ENCODE measurements at regions not wholly inside any gene's neighbourhood (a gene's known extent, or its start where the extent isn't known, plus 50 kb on each side); places are given as distances from the start of the nearest gene placed in this dataset.

DNA sequence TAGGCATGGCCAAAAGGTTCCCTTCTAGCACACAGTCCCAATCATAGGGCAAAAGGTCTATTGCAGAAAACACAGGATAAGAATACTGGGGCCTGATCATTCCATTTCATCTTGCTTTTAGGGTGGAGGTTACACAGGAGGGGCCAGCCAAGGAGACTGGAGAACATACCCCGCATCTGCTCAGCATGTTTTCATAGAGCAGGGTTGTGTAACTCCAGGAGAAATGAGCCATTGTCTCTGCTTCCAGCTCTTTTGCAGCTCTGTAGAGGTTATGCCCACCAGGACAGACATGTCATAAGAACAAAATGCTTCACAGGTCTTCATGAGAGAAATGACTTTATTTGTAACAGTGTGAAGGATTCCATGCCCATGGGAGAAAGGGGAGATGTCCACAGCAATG lies 742.8 kb downstream of the DACH1 start:
- Histone ChIP-seq H3K27ac (ENCODE audit: low read depth, low read length) (no peak overlapping the region), H3K9me3 (ENCODE audit: low read length) (no peaks in the 10 kb centered on the region), H3K36me3 (ENCODE audit: insufficient read depth, low read length) (no peaks in the 10 kb centered on the region), H3K27me3 (ENCODE audit: control insufficient read depth in 1 of 2, insufficient read depth in 2 of 2, low read length in 2 of 2) (no peaks in the 10 kb centered on the region), H3K4me3 (ENCODE audit: low read depth in 1 of 2, low read length in 2 of 2) (no peak overlapping the region), H3K4me1 (ENCODE audit: insufficient read depth, low read length) (no peaks in the 10 kb centered on the region), H3K9ac (ENCODE audit: low read length) (no peak overlapping the region)

DNA sequence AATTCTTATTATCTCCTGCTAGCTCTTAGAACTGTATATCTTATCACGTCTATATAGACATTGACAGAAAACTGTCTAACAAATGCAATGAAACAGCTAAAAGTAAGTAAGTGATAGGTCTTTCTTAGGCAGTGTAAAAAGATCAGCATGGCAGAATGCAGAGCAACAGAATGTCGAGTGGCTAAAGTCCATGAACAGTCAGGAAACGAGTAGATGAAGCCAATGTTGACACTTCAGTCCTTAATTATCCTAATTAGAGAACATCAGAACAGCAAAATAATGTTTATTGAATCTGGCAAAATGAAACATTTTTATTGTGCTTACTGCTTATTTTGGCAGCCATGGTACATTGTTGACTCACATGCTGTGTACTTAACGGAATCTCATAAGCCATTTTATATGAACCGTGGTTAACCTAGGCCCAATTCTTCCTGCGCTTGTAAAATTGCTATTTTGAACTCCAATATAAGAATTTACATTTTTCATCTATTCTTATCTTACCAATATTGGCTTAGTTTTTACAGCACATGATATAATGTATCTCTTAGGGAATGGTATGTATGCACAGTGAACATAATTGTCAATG lies 748.1 kb downstream of the DACH1 start:
- no peak overlapping the region for H3K27ac ChIP-seq (ENCODE audit: low read depth, low read length)
- H3K4me3 ChIP-seq (ENCODE audit: low read depth in 1 of 2, low read length in 2 of 2) = no peak overlapping the region
- no peaks in the 10 kb centered on the region for H3K27me3 ChIP-seq (ENCODE audit: control insufficient read depth in 1 of 2, insufficient read depth in 2 of 2, low read length in 2 of 2)
- no peaks in the 10 kb centered on the region for H3K9me3 ChIP-seq (ENCODE audit: low read length)
- no peak overlapping the region for H3K9ac ChIP-seq (ENCODE audit: low read length)
- H3K36me3 ChIP-seq (ENCODE audit: insufficient read depth, low read length) = no peaks in the 10 kb centered on the region
- no peaks in the 10 kb centered on the region for H3K4me1 ChIP-seq (ENCODE audit: insufficient read depth, low read length)

DNA sequence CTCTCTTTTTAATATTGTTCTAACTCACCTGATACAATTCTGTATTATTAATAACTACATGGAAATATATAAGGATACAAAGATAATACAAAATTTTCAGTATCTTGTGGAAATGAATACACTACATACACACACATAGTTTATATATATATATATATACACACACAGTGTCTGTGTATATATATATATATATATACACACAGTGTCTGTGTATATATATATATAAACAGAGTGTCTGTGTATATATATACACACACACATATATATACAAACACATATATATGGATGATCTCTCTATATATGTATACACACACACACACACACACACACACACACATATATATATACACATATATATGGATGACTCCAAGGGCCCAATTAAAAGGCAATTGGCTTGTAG lies 749.1 kb downstream of the DACH1 start:
- no peak overlapping the region for H3K9ac ChIP-seq (ENCODE audit: low read length)
- no peak overlapping the region for H3K4me3 ChIP-seq (ENCODE audit: low read depth in 1 of 2, low read length in 2 of 2)
- H3K4me1 ChIP-seq (ENCODE audit: insufficient read depth, low read length) = no peaks in the 10 kb centered on the region
- H3K27me3 ChIP-seq (ENCODE audit: control insufficient read depth in 1 of 2, insufficient read depth in 2 of 2, low read length in 2 of 2) = no peaks in the 10 kb centered on the region
- H3K36me3 ChIP-seq (ENCODE audit: insufficient read depth, low read length) = no peaks in the 10 kb centered on the region
- H3K9me3 ChIP-seq (ENCODE audit: low read length) = no peaks in the 10 kb centered on the region
- H3K27ac ChIP-seq (ENCODE audit: low read depth, low read length) = no peak overlapping the region

DNA sequence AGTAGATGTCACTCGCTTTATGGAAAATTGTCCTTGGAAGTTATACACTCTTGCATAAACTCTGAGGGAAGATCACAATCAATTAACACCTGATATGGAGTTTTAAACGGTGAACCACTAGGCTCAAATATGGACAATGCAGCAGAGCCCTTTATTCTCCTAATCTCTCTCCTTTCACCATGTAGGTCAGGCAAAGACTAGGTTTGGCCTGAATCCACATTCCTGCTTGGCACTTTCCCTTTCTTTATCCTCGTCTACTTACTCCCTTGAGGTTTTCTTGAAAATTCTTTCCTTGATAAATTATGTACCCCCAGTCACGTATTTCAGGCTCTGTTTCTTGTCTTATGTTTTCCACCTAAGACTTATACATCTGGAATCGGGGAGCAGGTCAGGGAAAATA lies 751.7 kb downstream of the DACH1 start:
- Histone ChIP-seq H3K9ac (ENCODE audit: low read length) (no peak overlapping the region), H3K4me3 (ENCODE audit: low read depth in 1 of 2, low read length in 2 of 2) (no peak overlapping the region), H3K27me3 (ENCODE audit: control insufficient read depth in 1 of 2, insufficient read depth in 2 of 2, low read length in 2 of 2) (no peaks in the 10 kb centered on the region), H3K4me1 (ENCODE audit: insufficient read depth, low read length) (no peaks in the 10 kb centered on the region), H3K27ac (ENCODE audit: low read depth, low read length) (no peak overlapping the region), H3K36me3 (ENCODE audit: insufficient read depth, low read length) (no peaks in the 10 kb centered on the region), H3K9me3 (ENCODE audit: low read length) (no peaks in the 10 kb centered on the region)

DNA sequence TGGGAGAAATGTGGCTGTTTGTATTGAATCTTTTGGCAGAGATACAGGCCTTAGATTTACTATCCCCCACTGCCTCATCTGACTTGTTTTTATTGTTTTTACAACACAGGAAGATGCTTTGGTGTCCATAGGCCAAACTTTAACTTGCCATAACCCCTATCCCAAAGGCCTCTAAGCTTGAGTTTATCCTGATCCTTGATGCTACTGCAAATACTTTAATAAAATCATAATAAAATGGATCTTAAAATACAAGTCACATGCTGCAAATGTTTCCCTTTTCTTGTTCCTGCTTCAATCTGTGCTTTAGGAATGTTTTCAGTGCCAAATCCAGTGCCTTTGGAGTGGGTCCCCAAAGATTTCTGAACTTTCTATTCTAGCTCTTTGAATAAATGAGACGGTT lies 770.6 kb downstream of the DACH1 start:
- Histone ChIP-seq H3K4me3 (ENCODE audit: low read depth in 1 of 2, low read length in 2 of 2) (no peak overlapping the region), H3K9me3 (ENCODE audit: low read length) (no peaks in the 10 kb centered on the region), H3K36me3 (ENCODE audit: insufficient read depth, low read length) (no peaks in the 10 kb centered on the region), H3K4me1 (ENCODE audit: insufficient read depth, low read length) (no peaks in the 10 kb centered on the region), H3K27me3 (ENCODE audit: control insufficient read depth in 1 of 2, insufficient read depth in 2 of 2, low read length in 2 of 2) (no peaks in the 10 kb centered on the region), H3K9ac (ENCODE audit: low read length) (no peak overlapping the region), H3K27ac (ENCODE audit: low read depth, low read length) (no peak overlapping the region)

DNA sequence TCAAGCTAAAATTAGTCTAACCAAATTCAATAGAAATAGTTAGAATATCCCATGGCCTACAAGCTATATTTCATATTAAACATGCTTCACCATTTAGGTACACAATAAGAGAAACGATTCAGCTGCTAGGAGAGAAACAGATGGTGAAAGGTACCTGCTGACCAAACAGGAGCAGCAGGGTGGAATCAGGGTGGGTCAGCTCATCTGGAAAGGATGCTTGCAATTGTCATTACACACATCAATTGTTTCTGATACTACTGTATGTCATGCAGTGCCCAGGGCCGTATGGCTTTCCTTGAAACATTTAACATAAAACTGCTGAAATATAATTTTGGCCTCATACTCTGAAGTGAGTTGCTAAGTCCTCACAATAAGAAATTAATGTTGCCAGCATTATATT lies 776.0 kb downstream of the DACH1 start:
- no peaks in the 10 kb centered on the region for H3K36me3 ChIP-seq (ENCODE audit: insufficient read depth, low read length)
- no peaks in the 10 kb centered on the region for H3K4me1 ChIP-seq (ENCODE audit: insufficient read depth, low read length)
- H3K27ac ChIP-seq (ENCODE audit: low read depth, low read length) = no peak overlapping the region
- no peak overlapping the region for H3K9ac ChIP-seq (ENCODE audit: low read length)
- H3K9me3 ChIP-seq (ENCODE audit: low read length) = no peaks in the 10 kb centered on the region
- H3K27me3 ChIP-seq (ENCODE audit: control insufficient read depth in 1 of 2, insufficient read depth in 2 of 2, low read length in 2 of 2) = no peaks in the 10 kb centered on the region
- H3K4me3 ChIP-seq (ENCODE audit: low read depth in 1 of 2, low read length in 2 of 2) = no peak overlapping the region

DNA sequence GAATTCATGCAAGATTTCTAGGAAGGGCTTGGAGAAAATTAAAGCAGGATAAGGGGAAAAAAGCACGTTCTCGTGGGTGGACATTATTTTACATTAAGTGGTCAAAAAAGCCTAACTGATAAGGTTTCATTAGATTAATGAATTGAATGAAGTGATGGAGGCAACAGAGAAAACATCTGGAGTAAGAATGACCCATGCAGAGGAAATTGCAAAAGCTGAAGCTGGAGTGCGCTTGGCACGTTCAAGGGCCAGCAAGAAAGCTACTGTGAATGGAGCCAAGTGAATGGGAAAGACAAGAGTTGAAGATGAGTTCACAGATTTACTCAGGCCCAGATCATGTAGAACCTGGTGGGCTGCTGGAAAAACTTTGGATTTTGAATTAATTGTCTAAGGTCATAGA lies 777.9 kb downstream of the DACH1 start:
- no peaks in the 10 kb centered on the region for H3K9me3 ChIP-seq (ENCODE audit: low read length)
- H3K4me1 ChIP-seq (ENCODE audit: insufficient read depth, low read length) = no peaks in the 10 kb centered on the region
- H3K27me3 ChIP-seq (ENCODE audit: control insufficient read depth in 1 of 2, insufficient read depth in 2 of 2, low read length in 2 of 2) = no peaks in the 10 kb centered on the region
- H3K36me3 ChIP-seq (ENCODE audit: insufficient read depth, low read length) = no peaks in the 10 kb centered on the region
- H3K9ac ChIP-seq (ENCODE audit: low read length) = no peak overlapping the region
- H3K27ac ChIP-seq (ENCODE audit: low read depth, low read length) = no peak overlapping the region
- H3K4me3 ChIP-seq (ENCODE audit: low read depth in 1 of 2, low read length in 2 of 2) = no peak overlapping the region

DNA sequence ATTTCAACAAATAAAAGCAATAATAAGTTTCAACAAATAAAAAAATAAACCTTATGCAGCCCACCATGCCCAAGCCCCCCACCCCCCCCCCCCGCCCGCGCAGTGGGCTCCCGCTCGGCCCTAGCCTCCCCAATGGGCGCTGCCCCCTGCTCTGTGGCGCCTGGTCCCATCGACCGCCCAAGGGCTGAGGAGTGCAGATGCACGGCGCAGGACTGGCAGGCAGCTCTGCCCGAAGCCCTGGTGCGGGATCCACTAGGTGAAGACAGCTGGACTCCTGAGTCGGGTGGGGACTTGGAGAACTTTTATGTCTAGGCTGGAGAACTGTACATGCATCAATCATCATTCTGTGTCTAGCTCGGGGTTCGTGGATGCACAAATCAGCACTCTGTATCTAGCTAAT lies 779.6 kb downstream of the DACH1 start:
- no peak overlapping the region for H3K9ac ChIP-seq (ENCODE audit: low read length)
- H3K4me1 ChIP-seq (ENCODE audit: insufficient read depth, low read length) = no peaks in the 10 kb centered on the region
- no peaks in the 10 kb centered on the region for H3K27me3 ChIP-seq (ENCODE audit: control insufficient read depth in 1 of 2, insufficient read depth in 2 of 2, low read length in 2 of 2)
- H3K27ac ChIP-seq (ENCODE audit: low read depth, low read length) = no peak overlapping the region
- no peaks in the 10 kb centered on the region for H3K9me3 ChIP-seq (ENCODE audit: low read length)
- no peaks in the 10 kb centered on the region for H3K36me3 ChIP-seq (ENCODE audit: insufficient read depth, low read length)
- no peak overlapping the region for H3K4me3 ChIP-seq (ENCODE audit: low read depth in 1 of 2, low read length in 2 of 2)

DNA sequence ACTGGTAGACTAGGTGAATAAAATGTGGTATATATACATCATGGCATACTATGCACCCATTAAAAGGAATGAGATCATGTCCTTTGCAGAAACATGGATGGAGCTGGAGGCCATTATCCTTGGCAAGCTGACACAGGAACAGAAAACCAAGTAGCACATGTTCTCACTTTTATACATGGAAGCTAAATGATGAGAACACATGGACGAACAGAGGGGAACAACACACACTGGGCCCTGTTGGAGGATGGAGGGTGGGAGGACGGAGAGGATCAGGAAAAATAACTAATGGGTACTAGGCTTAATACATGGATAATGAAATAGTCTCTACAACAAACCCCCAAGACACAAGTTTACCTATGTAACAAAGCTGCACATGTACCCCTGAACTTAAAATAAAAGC lies 780.0 kb downstream of the DACH1 start:
- H3K9me3 ChIP-seq (ENCODE audit: low read length) = no peaks in the 10 kb centered on the region
- no peak overlapping the region for H3K27ac ChIP-seq (ENCODE audit: low read depth, low read length)
- no peak overlapping the region for H3K4me3 ChIP-seq (ENCODE audit: low read depth in 1 of 2, low read length in 2 of 2)
- no peak overlapping the region for H3K9ac ChIP-seq (ENCODE audit: low read length)
- H3K36me3 ChIP-seq (ENCODE audit: insufficient read depth, low read length) = no peaks in the 10 kb centered on the region
- H3K4me1 ChIP-seq (ENCODE audit: insufficient read depth, low read length) = no peaks in the 10 kb centered on the region
- H3K27me3 ChIP-seq (ENCODE audit: control insufficient read depth in 1 of 2, insufficient read depth in 2 of 2, low read length in 2 of 2) = no peaks in the 10 kb centered on the region

DNA sequence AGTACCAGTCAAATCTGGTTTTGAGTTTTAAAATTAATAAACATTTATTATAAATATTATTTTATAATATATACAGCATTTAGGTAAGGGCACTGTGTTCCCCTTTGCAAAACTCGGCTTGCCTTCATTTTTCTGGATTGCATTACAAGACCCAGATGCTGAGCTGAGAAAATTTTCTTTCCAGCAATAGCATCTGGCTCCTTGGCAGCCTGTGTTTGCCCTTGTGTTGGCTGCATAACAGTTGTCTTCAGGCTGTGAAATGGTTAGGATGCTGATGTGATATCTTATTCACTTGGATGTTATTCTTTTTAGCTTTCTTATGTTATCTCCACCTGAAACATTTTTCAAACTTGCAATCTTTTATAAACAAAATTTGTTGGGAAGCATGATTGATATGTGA lies 784.4 kb downstream of the DACH1 start:
- Histone ChIP-seq H3K27me3 (ENCODE audit: control insufficient read depth in 1 of 2, insufficient read depth in 2 of 2, low read length in 2 of 2) (no peaks in the 10 kb centered on the region), H3K27ac (ENCODE audit: low read depth, low read length) (no peak overlapping the region), H3K36me3 (ENCODE audit: insufficient read depth, low read length) (no peaks in the 10 kb centered on the region), H3K4me3 (ENCODE audit: low read depth in 1 of 2, low read length in 2 of 2) (no peak overlapping the region), H3K9ac (ENCODE audit: low read length) (no peak overlapping the region), H3K9me3 (ENCODE audit: low read length) (no peaks in the 10 kb centered on the region), H3K4me1 (ENCODE audit: insufficient read depth, low read length) (no peaks in the 10 kb centered on the region)

DNA sequence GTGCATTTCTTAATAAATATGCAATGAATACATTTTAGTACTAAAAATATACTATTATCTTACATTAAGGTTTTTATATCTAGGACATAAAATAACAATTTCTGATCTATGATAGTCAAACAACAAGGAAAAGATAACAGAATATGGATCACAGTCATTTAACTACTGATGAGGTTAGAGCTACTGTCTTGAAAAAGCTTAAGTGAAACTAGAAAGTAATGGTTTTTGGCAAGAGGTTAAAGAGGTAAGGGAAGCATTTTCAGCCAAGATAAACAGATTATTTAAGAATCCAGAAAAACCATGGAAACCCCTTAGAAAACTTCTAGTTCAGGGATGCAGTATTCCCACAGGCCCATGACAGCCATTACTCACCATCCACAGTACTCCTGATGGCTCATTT lies 787.4 kb downstream of the DACH1 start:
- no peak overlapping the region for H3K9ac ChIP-seq (ENCODE audit: low read length)
- H3K4me1 ChIP-seq (ENCODE audit: insufficient read depth, low read length) = no peaks in the 10 kb centered on the region
- H3K27ac ChIP-seq (ENCODE audit: low read depth, low read length) = no peak overlapping the region
- H3K36me3 ChIP-seq (ENCODE audit: insufficient read depth, low read length) = no peaks in the 10 kb centered on the region
- H3K27me3 ChIP-seq (ENCODE audit: control insufficient read depth in 1 of 2, insufficient read depth in 2 of 2, low read length in 2 of 2) = no peaks in the 10 kb centered on the region
- no peaks in the 10 kb centered on the region for H3K9me3 ChIP-seq (ENCODE audit: low read length)
- no peak overlapping the region for H3K4me3 ChIP-seq (ENCODE audit: low read depth in 1 of 2, low read length in 2 of 2)

DNA sequence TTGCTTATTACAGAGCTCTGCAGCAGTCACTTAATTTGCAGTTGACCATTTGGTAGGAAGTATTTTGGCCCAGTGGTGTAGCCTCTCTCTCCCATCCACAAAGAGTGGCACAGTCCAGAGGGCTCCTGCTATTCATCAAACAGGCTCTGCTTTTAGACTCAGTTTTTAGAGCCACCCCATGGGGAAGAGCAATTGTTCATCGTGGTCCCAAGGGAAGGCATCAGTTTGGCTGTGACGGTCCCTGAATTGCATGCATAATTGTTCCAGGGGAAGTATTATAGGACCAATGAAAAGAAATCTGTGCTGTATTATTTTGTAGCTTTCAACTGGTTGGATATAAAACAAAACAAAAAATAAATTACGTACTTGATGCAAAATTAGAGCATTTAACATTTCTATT lies 799.0 kb downstream of the DACH1 start:
- Histone ChIP-seq H3K9me3 (ENCODE audit: low read length) (no peaks in the 10 kb centered on the region), H3K4me1 (ENCODE audit: insufficient read depth, low read length) (no peaks in the 10 kb centered on the region), H3K4me3 (ENCODE audit: low read depth in 1 of 2, low read length in 2 of 2) (no peak overlapping the region), H3K27me3 (ENCODE audit: control insufficient read depth in 1 of 2, insufficient read depth in 2 of 2, low read length in 2 of 2) (no peaks in the 10 kb centered on the region), H3K27ac (ENCODE audit: low read depth, low read length) (no peak overlapping the region), H3K9ac (ENCODE audit: low read length) (no peak overlapping the region), H3K36me3 (ENCODE audit: insufficient read depth, low read length) (no peaks in the 10 kb centered on the region)
